ENCODE measurements at regions not wholly inside any gene's neighbourhood (a gene's known extent, or its start where the extent isn't known, plus 50 kb on each side); places are given as distances from the start of the nearest gene placed in this dataset.

- TF ChIP-seq, protein P1, sequence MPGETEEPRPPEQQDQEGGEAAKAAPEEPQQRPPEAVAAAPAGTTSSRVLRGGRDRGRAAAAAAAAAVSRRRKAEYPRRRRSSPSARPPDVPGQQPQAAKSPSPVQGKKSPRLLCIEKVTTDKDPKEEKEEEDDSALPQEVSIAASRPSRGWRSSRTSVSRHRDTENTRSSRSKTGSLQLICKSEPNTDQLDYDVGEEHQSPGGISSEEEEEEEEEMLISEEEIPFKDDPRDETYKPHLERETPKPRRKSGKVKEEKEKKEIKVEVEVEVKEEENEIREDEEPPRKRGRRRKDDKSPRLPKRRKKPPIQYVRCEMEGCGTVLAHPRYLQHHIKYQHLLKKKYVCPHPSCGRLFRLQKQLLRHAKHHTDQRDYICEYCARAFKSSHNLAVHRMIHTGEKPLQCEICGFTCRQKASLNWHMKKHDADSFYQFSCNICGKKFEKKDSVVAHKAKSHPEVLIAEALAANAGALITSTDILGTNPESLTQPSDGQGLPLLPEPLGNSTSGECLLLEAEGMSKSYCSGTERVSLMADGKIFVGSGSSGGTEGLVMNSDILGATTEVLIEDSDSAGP (CRISPR knock-in tag; IDR thresholded peaks at IDR 0.05; ENCODE audit: borderline replicate concordance), result no peak
- TF ChIP-seq MXD3 (CRISPR knock-in tag; IDR thresholded peaks at IDR 0.05), result no peak
- TF ChIP-seq TFDP2 (CRISPR knock-in tag; IDR thresholded peaks at IDR 0.05), result 0 out of 2 replicates have a peak, but pooled peaks have one; percentile 28
- TF ChIP-seq ZNF703 (CRISPR knock-in tag; IDR thresholded peaks at IDR 0.05; ENCODE audit: borderline replicate concordance), result no peak
- TF ChIP-seq, protein P2, sequence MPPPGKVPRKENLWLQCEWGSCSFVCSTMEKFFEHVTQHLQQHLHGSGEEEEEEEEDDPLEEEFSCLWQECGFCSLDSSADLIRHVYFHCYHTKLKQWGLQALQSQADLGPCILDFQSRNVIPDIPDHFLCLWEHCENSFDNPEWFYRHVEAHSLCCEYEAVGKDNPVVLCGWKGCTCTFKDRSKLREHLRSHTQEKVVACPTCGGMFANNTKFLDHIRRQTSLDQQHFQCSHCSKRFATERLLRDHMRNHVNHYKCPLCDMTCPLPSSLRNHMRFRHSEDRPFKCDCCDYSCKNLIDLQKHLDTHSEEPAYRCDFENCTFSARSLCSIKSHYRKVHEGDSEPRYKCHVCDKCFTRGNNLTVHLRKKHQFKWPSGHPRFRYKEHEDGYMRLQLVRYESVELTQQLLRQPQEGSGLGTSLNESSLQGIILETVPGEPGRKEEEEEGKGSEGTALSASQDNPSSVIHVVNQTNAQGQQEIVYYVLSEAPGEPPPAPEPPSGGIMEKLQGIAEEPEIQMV (CRISPR knock-in tag; IDR thresholded peaks at IDR 0.05; ENCODE audit: low read depth), result no peak
- no peak for TF ChIP-seq SETDB1 (CRISPR knock-in tag; IDR thresholded peaks at IDR 0.05; ENCODE audit: borderline replicate concordance)
- TF ChIP-seq ZNF878 (CRISPR knock-in tag; IDR thresholded peaks at IDR 0.05), result peak; percentile 59; the same call in 1 of the 2 replicates
- TF ChIP-seq STAT5B (CRISPR knock-in tag; IDR thresholded peaks at IDR 0.05), result no peak
- TF ChIP-seq IKZF1 (IDR thresholded peaks at IDR 0.05), result no peak
- no peak for TF ChIP-seq MED13 (CRISPR knock-in tag; IDR thresholded peaks at IDR 0.05)
- no peak for TF ChIP-seq EZH2 (conservative IDR thresholded peaks at IDR 0.05; ENCODE audit: low read depth, low read length)
- TF ChIP-seq, protein P3, sequence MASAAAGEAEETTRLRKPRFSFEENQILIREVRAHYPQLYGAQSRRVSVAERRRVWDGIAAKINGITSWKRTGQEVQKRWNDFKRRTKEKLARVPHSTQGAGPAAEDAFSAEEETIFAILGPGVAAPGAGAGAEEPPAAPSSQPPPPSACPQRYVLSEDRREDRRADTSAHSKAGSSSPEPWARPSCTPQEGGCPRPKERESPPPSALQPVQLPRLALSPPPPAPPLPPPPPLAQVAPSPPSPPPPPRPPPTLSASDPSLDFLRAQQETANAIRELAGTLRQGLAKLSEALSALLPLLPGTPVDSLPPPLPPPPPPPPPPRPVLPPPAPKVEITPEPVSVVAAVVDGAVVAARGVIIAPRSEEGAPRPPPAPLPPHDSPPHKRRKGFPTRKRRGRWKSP (CRISPR knock-in tag; IDR thresholded peaks at IDR 0.05), result no peak
- no peak for TF ChIP-seq TSC22D2 (CRISPR knock-in tag; IDR thresholded peaks at IDR 0.05; ENCODE audit: borderline replicate concordance)
- TF ChIP-seq, protein P4, sequence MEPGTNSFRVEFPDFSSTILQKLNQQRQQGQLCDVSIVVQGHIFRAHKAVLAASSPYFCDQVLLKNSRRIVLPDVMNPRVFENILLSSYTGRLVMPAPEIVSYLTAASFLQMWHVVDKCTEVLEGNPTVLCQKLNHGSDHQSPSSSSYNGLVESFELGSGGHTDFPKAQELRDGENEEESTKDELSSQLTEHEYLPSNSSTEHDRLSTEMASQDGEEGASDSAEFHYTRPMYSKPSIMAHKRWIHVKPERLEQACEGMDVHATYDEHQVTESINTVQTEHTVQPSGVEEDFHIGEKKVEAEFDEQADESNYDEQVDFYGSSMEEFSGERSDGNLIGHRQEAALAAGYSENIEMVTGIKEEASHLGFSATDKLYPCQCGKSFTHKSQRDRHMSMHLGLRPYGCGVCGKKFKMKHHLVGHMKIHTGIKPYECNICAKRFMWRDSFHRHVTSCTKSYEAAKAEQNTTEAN (CRISPR knock-in tag; conservative IDR thresholded peaks at IDR 0.05), result peak; percentile 50; the same call in 1 of the 2 replicates
- TF ChIP-seq FOXC1 (CRISPR knock-in tag; IDR thresholded peaks at IDR 0.05; ENCODE audit: borderline replicate concordance), result no peak
- TF ChIP-seq SALL1 (CRISPR knock-in tag; IDR thresholded peaks at IDR 0.05), result peak; percentile 76; the same call in 1 of the 2 replicates
- no peak for TF ChIP-seq ZNF335 (CRISPR knock-in tag; IDR thresholded peaks at IDR 0.05)
- peak; percentile 87 for TF ChIP-seq CEBPB (IDR thresholded peaks at IDR 0.05; ENCODE audit: borderline replicate concordance, low read depth, low read length)
- TF ChIP-seq ZNF510 (CRISPR knock-in tag; IDR thresholded peaks at IDR 0.05; ENCODE audit: low read depth), result no peak
- no peak for TF ChIP-seq GPN1 (CRISPR knock-in tag; IDR thresholded peaks at IDR 0.05; ENCODE audit: borderline replicate concordance)
- TF ChIP-seq ZNF20 (CRISPR knock-in tag; IDR thresholded peaks at IDR 0.05), result no peak
- peak; percentile 72; the same call in 1 of the 2 replicates for TF ChIP-seq SMAD3 (CRISPR knock-in tag; IDR thresholded peaks at IDR 0.05)
- TF ChIP-seq GABPB1 (CRISPR knock-in tag; IDR thresholded peaks at IDR 0.05), result no peak
These were observed 113.4 kb upstream of the AHR start (continued) for GRCh38 chr7:17184805-17185689.

All from HepG2 (cell line).